ENCODE measurements at regions not wholly inside any gene's neighbourhood (a gene's known extent, or its start where the extent isn't known, plus 50 kb on each side); places are given as distances from the start of the nearest gene placed in this dataset.

DNA sequence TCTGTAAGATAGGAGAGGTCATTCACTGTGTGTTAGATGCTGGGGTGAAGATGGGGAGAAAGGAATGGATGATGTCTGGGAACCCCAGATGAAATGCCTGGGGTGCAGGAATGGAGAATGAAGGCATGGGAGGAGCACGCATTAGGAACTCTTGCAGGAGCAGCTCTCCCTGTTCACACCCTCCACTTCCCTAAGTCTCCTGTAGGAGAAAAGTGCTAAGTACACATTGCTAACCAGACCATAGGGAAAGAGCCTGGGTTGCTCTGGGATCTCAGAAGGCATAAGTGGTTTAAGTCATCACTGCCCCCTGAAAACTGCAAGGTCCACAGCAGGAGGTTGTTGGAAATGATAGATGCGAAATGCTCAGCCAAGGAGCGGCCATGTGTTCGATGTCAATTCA is 163.1 kb downstream of the SEC61B start:
- Histone ChIP-seq H3K4me1 (ENCODE audit: insufficient read depth, low read length, poor library complexity, severe bottlenecking) (no peaks in the 10 kb centered on the region), H3K79me2 (ENCODE audit: insufficient read depth, low read depth, low read length) (no peaks in the 10 kb centered on the region), H3K9me2 (ENCODE audit: insufficient read depth, low read length) (no peaks in the 10 kb centered on the region), H3K4me3 (ENCODE audit: low read depth, low read length, poor library complexity, severe bottlenecking) (no peak overlapping the region), H3K4me2 (ENCODE audit: low read length) (no peak overlapping the region), H3K36me3 (ENCODE audit: insufficient read depth, low read length) (no peaks in the 10 kb centered on the region), H3K27ac (ENCODE audit: low read depth, low read length, poor library complexity, severe bottlenecking) (no peak overlapping the region), H4K20me1 (ENCODE audit: insufficient read depth, low read length) (no peaks in the 10 kb centered on the region), H2AFZ (ENCODE audit: low read length) (no peak overlapping the region), H3K9me3 (ENCODE audit: low read length) (no peaks in the 10 kb centered on the region)
- intact Hi-C loops (cut with micrococcal nuclease; ENCODE audit: unreplicated experiment): no loop called here
- POLR2A ChIA-PET: no interaction called here
- no TSS peak for BruUV-seq (replicated peaks)
- TF ChIP-seq, protein P1, sequence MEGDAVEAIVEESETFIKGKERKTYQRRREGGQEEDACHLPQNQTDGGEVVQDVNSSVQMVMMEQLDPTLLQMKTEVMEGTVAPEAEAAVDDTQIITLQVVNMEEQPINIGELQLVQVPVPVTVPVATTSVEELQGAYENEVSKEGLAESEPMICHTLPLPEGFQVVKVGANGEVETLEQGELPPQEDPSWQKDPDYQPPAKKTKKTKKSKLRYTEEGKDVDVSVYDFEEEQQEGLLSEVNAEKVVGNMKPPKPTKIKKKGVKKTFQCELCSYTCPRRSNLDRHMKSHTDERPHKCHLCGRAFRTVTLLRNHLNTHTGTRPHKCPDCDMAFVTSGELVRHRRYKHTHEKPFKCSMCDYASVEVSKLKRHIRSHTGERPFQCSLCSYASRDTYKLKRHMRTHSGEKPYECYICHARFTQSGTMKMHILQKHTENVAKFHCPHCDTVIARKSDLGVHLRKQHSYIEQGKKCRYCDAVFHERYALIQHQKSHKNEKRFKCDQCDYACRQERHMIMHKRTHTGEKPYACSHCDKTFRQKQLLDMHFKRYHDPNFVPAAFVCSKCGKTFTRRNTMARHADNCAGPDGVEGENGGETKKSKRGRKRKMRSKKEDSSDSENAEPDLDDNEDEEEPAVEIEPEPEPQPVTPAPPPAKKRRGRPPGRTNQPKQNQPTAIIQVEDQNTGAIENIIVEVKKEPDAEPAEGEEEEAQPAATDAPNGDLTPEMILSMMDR (conservative IDR thresholded peaks at IDR 0.05; ENCODE audit: low read length): no peak
- no peak for TF ChIP-seq EZH2phosphoT487 (IDR thresholded peaks at IDR 0.05; ENCODE audit: borderline replicate concordance, low read depth, low read length)
- CTCF ChIA-PET (ENCODE audit: unreplicated experiment): no interaction called here
- DNase-seq (ENCODE audit: low spot score): no peak

DNA sequence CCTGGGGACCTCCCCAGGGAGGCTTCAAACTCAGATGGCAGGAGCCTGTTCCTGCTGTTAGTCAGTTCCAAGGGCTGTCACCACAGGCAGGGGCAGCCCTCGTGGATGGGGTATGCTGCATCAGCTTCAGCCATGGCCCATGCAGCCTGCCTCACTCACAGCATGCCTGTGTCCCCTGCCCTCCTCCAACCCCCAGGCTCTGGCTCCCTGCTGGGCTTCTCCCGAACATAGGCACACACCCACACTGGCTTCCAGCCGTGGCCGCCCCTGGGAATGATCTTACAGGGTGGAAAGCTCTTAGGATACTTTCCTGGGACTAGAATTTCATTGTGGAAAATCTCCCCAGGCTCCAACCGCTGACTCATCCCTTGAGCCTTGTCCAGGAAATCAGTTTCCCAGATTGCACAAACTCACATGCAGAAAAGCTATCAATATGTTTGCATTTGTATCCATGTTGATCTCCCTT is 163.8 kb downstream of the SEC61B start:
- POLR2A ChIA-PET: no interaction called here
- Histone ChIP-seq H4K20me1 (ENCODE audit: insufficient read depth, low read length) (no peaks in the 10 kb centered on the region), H3K27ac (ENCODE audit: low read depth, low read length, poor library complexity, severe bottlenecking) (no peak overlapping the region), H3K4me2 (ENCODE audit: low read length) (no peak overlapping the region), H2AFZ (ENCODE audit: low read length) (no peak overlapping the region), H3K4me3 (ENCODE audit: low read depth, low read length, poor library complexity, severe bottlenecking) (no peak overlapping the region), H3K79me2 (ENCODE audit: insufficient read depth, low read depth, low read length) (no peaks in the 10 kb centered on the region), H3K36me3 (ENCODE audit: insufficient read depth, low read length) (no peaks in the 10 kb centered on the region), H3K4me1 (ENCODE audit: insufficient read depth, low read length, poor library complexity, severe bottlenecking) (no peaks in the 10 kb centered on the region), H3K9me2 (ENCODE audit: insufficient read depth, low read length) (no peaks in the 10 kb centered on the region), H3K9me3 (ENCODE audit: low read length) (no peaks in the 10 kb centered on the region)
- DNase-seq (ENCODE audit: low spot score): no peak
- intact Hi-C loops (cut with micrococcal nuclease; ENCODE audit: unreplicated experiment): no loop called here
- no peak for TF ChIP-seq EZH2phosphoT487 (IDR thresholded peaks at IDR 0.05; ENCODE audit: borderline replicate concordance, low read depth, low read length)
- TF ChIP-seq, protein P1 (conservative IDR thresholded peaks at IDR 0.05; ENCODE audit: low read length): no peak
- BruUV-seq (replicated peaks): no TSS peak
- CTCF ChIA-PET (ENCODE audit: unreplicated experiment): no interaction called here

DNA sequence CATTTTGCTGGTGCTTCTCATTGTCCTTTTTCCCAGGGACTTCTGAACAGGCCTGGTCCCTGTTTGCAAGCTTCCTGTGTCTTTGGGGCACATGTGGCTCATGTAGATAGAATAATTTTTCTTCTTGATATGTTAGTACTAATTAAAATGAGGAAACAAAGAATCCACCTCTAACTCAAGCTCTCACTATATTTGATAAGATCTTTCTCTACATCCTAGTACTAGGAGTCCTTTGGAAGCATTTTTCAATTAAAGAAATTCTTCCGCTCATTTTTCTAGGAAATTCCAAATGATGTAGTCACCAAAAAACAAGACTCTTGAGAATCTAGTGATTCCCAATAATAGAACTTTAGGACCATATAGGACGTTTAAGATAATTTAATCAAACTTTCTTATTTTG is 165.3 kb downstream of the SEC61B start:
- TF ChIP-seq, protein P1 (conservative IDR thresholded peaks at IDR 0.05; ENCODE audit: low read length): no peak
- no peak for TF ChIP-seq EZH2phosphoT487 (IDR thresholded peaks at IDR 0.05; ENCODE audit: borderline replicate concordance, low read depth, low read length)
- ChIA-PET POLR2A (interaction anchor here (0.7 kb wide), 1 partner anchor 365 kb away, joined by 3 read pairs; no protein-coding TSS in a partner anchor), CTCF (ENCODE audit: unreplicated experiment) (no interaction called here)
- intact Hi-C loops (cut with micrococcal nuclease; ENCODE audit: unreplicated experiment): no loop called here
- Histone ChIP-seq H3K79me2 (ENCODE audit: insufficient read depth, low read depth, low read length) (no peaks in the 10 kb centered on the region), H3K9me2 (ENCODE audit: insufficient read depth, low read length) (no peaks in the 10 kb centered on the region), H3K27ac (ENCODE audit: low read depth, low read length, poor library complexity, severe bottlenecking) (no peak overlapping the region), H3K36me3 (ENCODE audit: insufficient read depth, low read length) (no peaks in the 10 kb centered on the region), H3K9me3 (ENCODE audit: low read length) (no peaks in the 10 kb centered on the region), H3K4me1 (ENCODE audit: insufficient read depth, low read length, poor library complexity, severe bottlenecking) (no peaks in the 10 kb centered on the region), H3K4me2 (ENCODE audit: low read length) (no peak overlapping the region), H3K4me3 (ENCODE audit: low read depth, low read length, poor library complexity, severe bottlenecking) (no peak overlapping the region), H4K20me1 (ENCODE audit: insufficient read depth, low read length) (no peaks in the 10 kb centered on the region), H2AFZ (ENCODE audit: low read length) (no peak overlapping the region)
- DNase-seq (ENCODE audit: low spot score): no peak
- BruUV-seq (replicated peaks): no TSS peak
